Inflammatory macrophage treated with lipopolysaccharide for 1 hour (primary cell): ENCODE measurements at regions not wholly inside any gene's neighbourhood (a gene's known extent, or its start where the extent isn't known, plus 50 kb on each side); places are given as distances from the start of the nearest gene placed in this dataset.

Experiments
- DNase-seq, 2 donors: peaks; one replicate each; pipeline ENCODE4 v3.0.0-alpha.2; 2020 to 2022

- no peak for DNase-seq
These were observed 314.4 kb downstream of the PLK2 start for GRCh38 chr5:58145397-58145934.

GRCh38 chr5:58143727-58144126 lies 316.2 kb downstream of the PLK2 start:
- no peak for DNase-seq

- no peak for DNase-seq
These were observed 316.7 kb downstream of the PLK2 start for GRCh38 chr5:58143181-58143580.

GRCh38 chr5:58138791-58139190 lies 321.1 kb downstream of the PLK2 start:
- no peak for DNase-seq

- DNase-seq, result no peak
These were observed 323.5 kb downstream of the PLK2 start for GRCh38 chr5:58136406-58136805.

- no peak for DNase-seq
These were observed 324.1 kb downstream of the PLK2 start for GRCh38 chr5:58135571-58136335.

GRCh38 chr5:58133631-58134296 lies 326.1 kb downstream of the PLK2 start:
- DNase-seq, result no peak

GRCh38 chr5:58133216-58133615 lies 326.7 kb downstream of the PLK2 start:
- DNase-seq, result no peak

- DNase-seq, result no peak
These were observed 332.3 kb downstream of the PLK2 start for GRCh38 chr5:58127255-58128220.

GRCh38 chr5:58123501-58123900 lies 336.4 kb downstream of the PLK2 start:
- no peak for DNase-seq

GRCh38 chr5:58122848-58123392 lies 337.0 kb downstream of the PLK2 start:
- no peak for DNase-seq

GRCh38 chr5:58122157-58122556 lies 337.7 kb downstream of the PLK2 start:
- no peak for DNase-seq

GRCh38 chr5:58121391-58121790 lies 338.5 kb downstream of the PLK2 start:
- no peak for DNase-seq

- no peak for DNase-seq
These were observed 342.3 kb downstream of the PLK2 start for GRCh38 chr5:58117542-58117941.

- no peak for DNase-seq
These were observed 343.5 kb downstream of the PLK2 start for GRCh38 chr5:58116346-58116745.

GRCh38 chr5:58115811-58116210 lies 344.1 kb downstream of the PLK2 start:
- no peak for DNase-seq

- DNase-seq, result no peak
These were observed 345.6 kb downstream of the PLK2 start for GRCh38 chr5:58114324-58114723.

- no peak for DNase-seq
These were observed 346.7 kb downstream of the PLK2 start for GRCh38 chr5:58113172-58113571.

- DNase-seq, result no peak
These were observed 351.4 kb downstream of the PLK2 start for GRCh38 chr5:58108511-58108910.

GRCh38 chr5:58107704-58108103 lies 352.2 kb downstream of the PLK2 start:
- DNase-seq, result no peak

- no peak for DNase-seq
These were observed 353.0 kb downstream of the PLK2 start for GRCh38 chr5:58106754-58107410.

GRCh38 chr5:58105836-58106235 lies 354.1 kb downstream of the PLK2 start:
- DNase-seq, result no peak
